Stimulated activated CD8-positive, alpha-beta memory T cell treated with anti-CD3 and anti-CD28 coated beads, Interleukin-12 subunit alpha, Interleukin-12 subunit beta, amount 100 ng/mL, for 24 hours (primary cell): ENCODE measurements at regions not wholly inside any gene's neighbourhood (a gene's known extent, or its start where the extent isn't known, plus 50 kb on each side); places are given as distances from the start of the nearest gene placed in this dataset.
"Not testable (repeated sequence)": the region's sequence is repeated elsewhere in the genome, so short reads cannot be mapped to it uniquely, and the experiment has no call there.

Source experiments
- DNase-seq: peaks from one replicate; pipeline ENCODE4 v3.0.0-alpha.2; 2020; ENCODE audit errors: extremely low read depth

GRCh38 chr1:194028002-194028401 lies 841.6 kb upstream of the B3GALT2 start:
- no peak for DNase-seq

- DNase-seq, result no peak
These were observed 840.0 kb upstream of the B3GALT2 start for GRCh38 chr1:194026422-194026821.

GRCh38 chr1:194024659-194025058 lies 838.2 kb upstream of the B3GALT2 start:
- no peak for DNase-seq

- no peak for DNase-seq
These were observed 827.6 kb upstream of the B3GALT2 start for GRCh38 chr1:194014014-194014413.

GRCh38 chr1:194013561-194013960 lies 827.1 kb upstream of the B3GALT2 start:
- no peak for DNase-seq

- DNase-seq, result no peak
These were observed 817.7 kb upstream of the B3GALT2 start for GRCh38 chr1:194004146-194004545.

- not testable (repeated sequence) for DNase-seq
These were observed 815.4 kb upstream of the B3GALT2 start for GRCh38 chr1:194001726-194002350.

- DNase-seq, result no peak
These were observed 802.5 kb upstream of the B3GALT2 start for GRCh38 chr1:193988885-193989284.

- DNase-seq, result no peak
These were observed 792.8 kb upstream of the B3GALT2 start for GRCh38 chr1:193979219-193979618.

GRCh38 chr1:193974286-193974798 lies 787.9 kb upstream of the B3GALT2 start:
- DNase-seq, result no peak

GRCh38 chr1:193973428-193973827 lies 787.0 kb upstream of the B3GALT2 start:
- DNase-seq, result no peak

GRCh38 chr1:193971595-193971994 lies 785.2 kb upstream of the B3GALT2 start:
- DNase-seq, result no peak

- DNase-seq, result no peak
These were observed 774.1 kb upstream of the B3GALT2 start for GRCh38 chr1:193960499-193960898.

GRCh38 chr1:193960040-193960439 lies 773.6 kb upstream of the B3GALT2 start:
- no peak for DNase-seq

- no peak for DNase-seq
These were observed 771.2 kb upstream of the B3GALT2 start for GRCh38 chr1:193957556-193958095.

GRCh38 chr1:193952778-193953374 lies 766.5 kb upstream of the B3GALT2 start:
- no peak for DNase-seq

GRCh38 chr1:193951984-193952383 lies 765.6 kb upstream of the B3GALT2 start:
- DNase-seq, result no peak

- no peak for DNase-seq
These were observed 758.0 kb upstream of the B3GALT2 start for GRCh38 chr1:193944454-193944853.

- no peak for DNase-seq
These were observed 753.8 kb upstream of the B3GALT2 start for GRCh38 chr1:193940176-193940575.

- no peak for DNase-seq
These were observed 753.2 kb upstream of the B3GALT2 start for GRCh38 chr1:193939585-193939984.

- DNase-seq, result no peak
These were observed 750.9 kb upstream of the B3GALT2 start for GRCh38 chr1:193937308-193937707.

- DNase-seq, result no peak
These were observed 746.6 kb upstream of the B3GALT2 start for GRCh38 chr1:193932979-193933378.

- DNase-seq, result no peak
These were observed 744.9 kb upstream of the B3GALT2 start for GRCh38 chr1:193931356-193931755.
